Pancreas (tissue), 10 donors: ENCODE measurements at regions not wholly inside any gene's neighbourhood (a gene's known extent, or its start where the extent isn't known, plus 50 kb on each side); places are given as distances from the start of the nearest gene placed in this dataset.

Experiments used
- ATAC-seq, 4 donors: fragments of 200-7000 bp; cut with Tn5 transposase; one replicate each; pipeline versions ENCODE4 v1.8.0 to v1.9.1; 2020; ENCODE audit warnings: mild to moderate bottlenecking in 4 of 4, moderate library complexity in 4 of 4
- DNase-seq, 6 donors: peaks; one replicate each; pipeline ENCODE4 v3.0.0-alpha.2; 2020
- FAIRE-seq: peaks from 2 replicates; lab custom pipeline; 2012; peaks lifted over from hg19 to GRCh38; lab: Jason Lieb, UNC
- H3K27ac ChIP-seq, 4 donors: fragments of 200-600 bp; sonication (generic); 1 replicate in 3 of 4; 2 replicates in 1 of 4; pipeline versions ENCODE4 v1.5.0 to v1.8.0; 2020
- H3K27me3 ChIP-seq, 4 donors: fragments of 200-600 bp; one replicate each; pipeline ENCODE4 v1.8.0; 2021
- H3K36me3 ChIP-seq, 3 donors: fragments of 200-600 bp; sonication (generic) in 1 of 3; one replicate each; pipeline versions ENCODE4 v1.5.0 to v1.8.0; 2020 to 2021
- H3K4me1 ChIP-seq, 3 donors: fragments of 200-600 bp; one replicate each; pipeline ENCODE4 v1.8.0; 2021
- H3K4me3 ChIP-seq, 4 donors: fragments of 200-600 bp; sonication (generic) in 2 of 4; one replicate each; pipeline versions ENCODE4 v1.5.0 to v1.8.0; 2020 to 2021
- H3K9me3 ChIP-seq, 4 donors: fragments of 200-600 bp; one replicate each; pipeline ENCODE4 v1.8.0; 2021
- CTCF ChIP-seq, 4 donors: fragments of 200-600 bp; sonication (generic) in 3 of 4; IDR thresholded peaks; one replicate each; pipeline versions ENCODE4 v1.5.0 to v1.8.0; 2021; ENCODE audit warnings: antibody characterized with exemption in 4 of 4
- WGBS, 2 donors: extraction: QIAGEN DNeasy Blood & Tissue Kit; methylation state at CpG; one replicate each; pipeline ENCODE4 v1.1.7; 2013; 5-methylcytosine and 5-hydroxymethylcytosine counted together
- intact Hi-C, 3 donors: fragments of 100-400 bp; cut with DNase I; formaldehyde crosslinking; loops; one replicate each; pipeline versions ENCODE4 v1.11.1 to v1.14.2; 2022
- donor health status: healthy with polysubstance abuse.
- donor health status: DM: no; HTN: no; CAD: no; lungs with moderate emphysema.
- donor health status: DM: no; HTN: no; CAD: no.
- donor health status: control.
- donor health status: control.
- donor health status: Bipolar disorder and iron deficiency.
- donor health status: DM: yes; HTN: yes; CAD: no.
- donor health status: DM: no; HTN: no; CAD: no.
- donor health status: DM: no; HTN: no; CAD: no.
- donor health status: DM: yes; HTN: yes; CAD: no.

GRCh38 chr12:115169981-115170380 is 486.0 kb upstream of the TBX3 start:
- peak in 1 of 4 donors; percentile 30 for ATAC-seq
- Histone ChIP-seq H3K27me3 (peaks cover 0 to 5% (median 0%) of the 10 kb centered on the region in 4 donors), H3K9me3 (no peaks in the 10 kb centered on the region), H3K4me3 (no peak overlapping the region), H3K4me1 (no peaks in the 10 kb centered on the region), H3K27ac (no peak overlapping the region), H3K36me3 (no peaks in the 10 kb centered on the region)
- TF ChIP-seq CTCF (IDR thresholded peaks at IDR 0.05), result no peak
- FAIRE-seq, result no peak
- 55 to 56% methylated on average over 2 of the region's 2 CpGs for WGBS, 2 donors
- intact Hi-C loops, result no loop called here
- DNase-seq, result no peak

GRCh38 chr12:115166698-115167315 is 482.8 kb upstream of the TBX3 start:
- FAIRE-seq (no peak), ATAC-seq (peak in 2 of 4 donors; percentile 44 to 74), DNase-seq (no peak)
- H3K27ac ChIP-seq, result no peak overlapping the region
- WGBS, 2 donors, result 49 to 50% methylated on average over 5 of the region's 5 CpGs
- intact Hi-C loops, result no loop called here
- H3K4me3 ChIP-seq, result no peak overlapping the region
- no peaks in the 10 kb centered on the region for H3K36me3 ChIP-seq
- H3K4me1 ChIP-seq, result no peaks in the 10 kb centered on the region
- no peaks in the 10 kb centered on the region for H3K9me3 ChIP-seq
- H3K27me3 ChIP-seq, result peaks cover 0 to 5% (median 0%) of the 10 kb centered on the region in 4 donors
- no peak for TF ChIP-seq CTCF (IDR thresholded peaks at IDR 0.05)

- intact Hi-C loops, result no loop called here
- DNase-seq (no peak), FAIRE-seq (no peak), ATAC-seq (no peak)
- Histone ChIP-seq H3K27me3 (no peaks in the 10 kb centered on the region), H3K9me3 (no peaks in the 10 kb centered on the region), H3K27ac (no peak overlapping the region), H3K36me3 (no peaks in the 10 kb centered on the region), H3K4me3 (no peak overlapping the region), H3K4me1 (no peaks in the 10 kb centered on the region)
- no peak for TF ChIP-seq CTCF (IDR thresholded peaks at IDR 0.05)
- 55 to 61% methylated on average over 8 of the region's 8 CpGs for WGBS, 2 donors
These were observed 479.7 kb upstream of the TBX3 start for GRCh38 chr12:115163710-115164109.

- Histone ChIP-seq H3K9me3 (no peaks in the 10 kb centered on the region), H3K27ac (no peak overlapping the region), H3K4me1 (no peaks in the 10 kb centered on the region), H3K36me3 (no peaks in the 10 kb centered on the region), H3K27me3 (no peaks in the 10 kb centered on the region), H3K4me3 (no peak overlapping the region)
- whole genome bisulfite sequencing, 2 donors, result 51 to 55% methylated on average over 6 of the region's 6 CpGs
- TF ChIP-seq CTCF (IDR thresholded peaks at IDR 0.05), result no peak
- intact Hi-C loops, result no loop called here
- no peak for FAIRE-seq
- no peak for DNase-seq
- no peak for ATAC-seq
These were observed 476.5 kb upstream of the TBX3 start for GRCh38 chr12:115160271-115161128.

- Histone ChIP-seq H3K9me3 (no peaks in the 10 kb centered on the region), H3K27me3 (no peaks in the 10 kb centered on the region), H3K4me3 (no peak overlapping the region), H3K27ac (no peak overlapping the region), H3K4me1 (no peaks in the 10 kb centered on the region), H3K36me3 (no peaks in the 10 kb centered on the region)
- TF ChIP-seq CTCF (IDR thresholded peaks at IDR 0.05), result no peak
- no peak for DNase-seq
- 52 to 54% methylated on average over 5 of the region's 5 CpGs for WGBS, 2 donors
- ATAC-seq, result no peak
- intact Hi-C loops, result no loop called here
- FAIRE-seq, result no peak
These were observed 474.8 kb upstream of the TBX3 start for GRCh38 chr12:115158816-115159215.
